Stimulated activated CD8-positive, alpha-beta memory T cell treated with anti-CD3 and anti-CD28 coated beads, Interleukin-15, amount 100 ng/mL, for 1 hour (primary cell): ENCODE measurements at regions not wholly inside any gene's neighbourhood (a gene's known extent, or its start where the extent isn't known, plus 50 kb on each side); places are given as distances from the start of the nearest gene placed in this dataset.
"Not testable (repeated sequence)": the region's sequence is repeated elsewhere in the genome, so short reads cannot be mapped to it uniquely, and the experiment has no call there.

ENCODE experiments used
- DNase-seq: peaks from one replicate; pipeline ENCODE4 v3.0.0-alpha.2; 2020; ENCODE audit warnings: low read depth

GRCh38 chr12:9543341-9543740 lies 64.4 kb downstream of the KLRB1 start:
- not testable (repeated sequence) for DNase-seq

- DNase-seq = not testable (repeated sequence)
These were observed 64.9 kb downstream of the KLRB1 start for GRCh38 chr12:9542827-9543226.

GRCh38 chr12:9515925-9516324 lies 91.8 kb downstream of the KLRB1 start:
- DNase-seq = not testable (repeated sequence)

- DNase-seq = not testable (repeated sequence)
These were observed 95.0 kb downstream of the KLRB1 start for GRCh38 chr12:9512695-9513094.

GRCh38 chr12:9510392-9511011 lies 97.2 kb downstream of the KLRB1 start:
- not testable (repeated sequence) for DNase-seq

- no peak for DNase-seq
These were observed 98.1 kb downstream of the KLRB1 start for GRCh38 chr12:9509464-9510161.

GRCh38 chr12:9506746-9507145 lies 101.0 kb downstream of the KLRB1 start:
- DNase-seq = no peak

- DNase-seq = not testable (repeated sequence)
These were observed 104.3 kb downstream of the KLRB1 start for GRCh38 chr12:9503384-9503783.

- DNase-seq = not testable (repeated sequence)
These were observed 104.9 kb downstream of the KLRB1 start for GRCh38 chr12:9502845-9503244.

GRCh38 chr12:9493325-9493724 lies 114.4 kb downstream of the KLRB1 start:
- DNase-seq = not testable (repeated sequence)

- DNase-seq = not testable (repeated sequence)
These were observed 126.4 kb downstream of the KLRB1 start for GRCh38 chr12:9481289-9481688.

- DNase-seq = not testable (repeated sequence)
These were observed 133.5 kb downstream of the KLRB1 start for GRCh38 chr12:9474197-9474596.

- DNase-seq = not testable (repeated sequence)
These were observed 134.1 kb downstream of the KLRB1 start for GRCh38 chr12:9473638-9474037.

GRCh38 chr12:9471501-9471900 lies 136.2 kb downstream of the KLRB1 start:
- not testable (repeated sequence) for DNase-seq

GRCh38 chr12:9470367-9470766 lies 137.3 kb downstream of the KLRB1 start:
- not testable (repeated sequence) for DNase-seq

- not testable (repeated sequence) for DNase-seq
These were observed 137.8 kb downstream of the KLRB1 start for GRCh38 chr12:9469956-9470355.

- not testable (repeated sequence) for DNase-seq
These were observed 138.3 kb downstream of the KLRB1 start for GRCh38 chr12:9469463-9469862.

- not testable (repeated sequence) for DNase-seq
These were observed 138.7 kb downstream of the KLRB1 start for GRCh38 chr12:9468998-9469397.

- not testable (repeated sequence) for DNase-seq
These were observed 139.6 kb downstream of the KLRB1 start for GRCh38 chr12:9468144-9468543.

GRCh38 chr12:9464408-9464807 lies 143.3 kb downstream of the KLRB1 start:
- no peak for DNase-seq

GRCh38 chr12:9455516-9455915 lies 152.2 kb downstream of the KLRB1 start:
- not testable (repeated sequence) for DNase-seq

GRCh38 chr12:9454021-9454420 lies 153.7 kb downstream of the KLRB1 start:
- DNase-seq = not testable (repeated sequence)

- DNase-seq = not testable (repeated sequence)
These were observed 157.6 kb downstream of the KLRB1 start for GRCh38 chr12:9450127-9450567.
